ENCODE measurements at regions not wholly inside any gene's neighbourhood (a gene's known extent, or its start where the extent isn't known, plus 50 kb on each side); places are given as distances from the start of the nearest gene placed in this dataset.

DNA sequence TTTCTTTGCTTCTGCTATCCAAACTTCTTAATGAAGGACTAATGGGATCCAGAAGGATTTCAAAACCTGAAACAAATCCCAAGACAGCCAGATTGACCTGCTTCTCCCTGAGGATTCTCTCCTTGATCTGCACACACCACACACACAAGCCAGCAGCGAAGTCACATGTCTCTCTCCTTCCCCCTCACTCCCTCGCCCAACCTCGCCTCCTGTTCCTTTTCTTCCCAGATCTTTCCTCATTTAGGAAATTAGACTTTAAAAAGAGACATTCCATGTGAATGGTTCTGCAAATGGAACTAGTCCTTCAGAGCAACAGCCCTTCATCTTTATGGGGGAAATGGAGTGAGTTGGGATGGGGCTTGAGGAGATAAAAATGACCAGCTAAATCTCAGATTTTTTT, 639.1 kb upstream of the SETBP1 start:
- FAIRE-seq (no peak), DNase-seq (ENCODE audit: insufficient read length, low spot score) (no peak)
- TF ChIP-seq, protein P1, sequence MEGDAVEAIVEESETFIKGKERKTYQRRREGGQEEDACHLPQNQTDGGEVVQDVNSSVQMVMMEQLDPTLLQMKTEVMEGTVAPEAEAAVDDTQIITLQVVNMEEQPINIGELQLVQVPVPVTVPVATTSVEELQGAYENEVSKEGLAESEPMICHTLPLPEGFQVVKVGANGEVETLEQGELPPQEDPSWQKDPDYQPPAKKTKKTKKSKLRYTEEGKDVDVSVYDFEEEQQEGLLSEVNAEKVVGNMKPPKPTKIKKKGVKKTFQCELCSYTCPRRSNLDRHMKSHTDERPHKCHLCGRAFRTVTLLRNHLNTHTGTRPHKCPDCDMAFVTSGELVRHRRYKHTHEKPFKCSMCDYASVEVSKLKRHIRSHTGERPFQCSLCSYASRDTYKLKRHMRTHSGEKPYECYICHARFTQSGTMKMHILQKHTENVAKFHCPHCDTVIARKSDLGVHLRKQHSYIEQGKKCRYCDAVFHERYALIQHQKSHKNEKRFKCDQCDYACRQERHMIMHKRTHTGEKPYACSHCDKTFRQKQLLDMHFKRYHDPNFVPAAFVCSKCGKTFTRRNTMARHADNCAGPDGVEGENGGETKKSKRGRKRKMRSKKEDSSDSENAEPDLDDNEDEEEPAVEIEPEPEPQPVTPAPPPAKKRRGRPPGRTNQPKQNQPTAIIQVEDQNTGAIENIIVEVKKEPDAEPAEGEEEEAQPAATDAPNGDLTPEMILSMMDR (IDR thresholded peaks at IDR 0.05; ENCODE audit: insufficient read depth, missing control alignments), result no peak

DNA sequence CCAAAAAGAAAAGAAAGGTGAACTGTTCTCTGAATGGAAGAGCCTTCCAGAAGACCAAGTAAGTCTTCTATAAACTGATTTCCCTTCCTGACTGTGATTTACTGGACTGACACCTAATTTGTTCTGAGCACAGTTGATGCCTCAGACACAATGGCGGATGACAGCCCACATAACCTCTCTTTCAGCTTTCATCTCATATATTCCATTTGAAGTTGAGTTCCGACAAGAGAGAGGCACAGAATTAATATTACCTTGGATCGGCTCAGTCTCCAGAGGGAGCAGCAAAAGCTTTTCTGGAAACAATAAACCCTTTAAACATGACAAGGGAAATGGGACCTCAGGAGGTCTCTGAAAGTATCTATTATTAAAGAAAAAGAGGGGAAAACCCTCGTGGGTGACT, 638.7 kb upstream of the SETBP1 start:
- FAIRE-seq, result no peak
- DNase-seq (ENCODE audit: insufficient read length, low spot score), result no peak
- TF ChIP-seq, protein P1 (IDR thresholded peaks at IDR 0.05; ENCODE audit: insufficient read depth, missing control alignments), result no peak

DNA sequence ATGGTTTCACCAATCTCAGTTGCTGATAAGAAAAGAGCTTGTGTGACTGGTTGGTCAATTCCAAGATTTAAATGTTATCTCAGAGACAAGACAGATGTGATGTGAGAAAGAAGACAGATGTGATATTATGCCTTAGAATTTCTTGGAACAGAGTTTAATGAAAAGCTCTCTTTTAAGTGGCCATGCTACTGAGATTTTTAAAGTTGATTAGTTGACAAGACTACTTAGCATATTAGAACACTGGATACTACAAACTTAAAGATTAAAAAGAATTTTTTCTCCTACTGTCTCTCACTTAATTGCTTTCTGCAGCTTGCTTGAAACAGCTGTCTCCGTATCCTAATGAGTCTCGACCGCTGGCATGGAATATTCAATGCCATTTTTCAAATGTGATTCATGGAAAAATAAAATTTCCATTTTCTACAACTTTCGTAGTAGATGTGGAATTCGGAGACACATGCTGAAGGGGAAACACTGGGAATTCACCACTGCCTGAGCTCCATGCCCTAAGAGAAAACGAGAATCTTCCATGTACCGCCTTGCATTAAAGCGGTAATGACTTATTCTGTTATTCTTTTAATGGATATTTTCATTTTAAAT, 634.2 kb upstream of the SETBP1 start:
- DNase-seq (ENCODE audit: insufficient read length, low spot score) (no peak), FAIRE-seq (no peak)
- TF ChIP-seq, protein P1 (IDR thresholded peaks at IDR 0.05; ENCODE audit: insufficient read depth, missing control alignments), result no peak

DNA sequence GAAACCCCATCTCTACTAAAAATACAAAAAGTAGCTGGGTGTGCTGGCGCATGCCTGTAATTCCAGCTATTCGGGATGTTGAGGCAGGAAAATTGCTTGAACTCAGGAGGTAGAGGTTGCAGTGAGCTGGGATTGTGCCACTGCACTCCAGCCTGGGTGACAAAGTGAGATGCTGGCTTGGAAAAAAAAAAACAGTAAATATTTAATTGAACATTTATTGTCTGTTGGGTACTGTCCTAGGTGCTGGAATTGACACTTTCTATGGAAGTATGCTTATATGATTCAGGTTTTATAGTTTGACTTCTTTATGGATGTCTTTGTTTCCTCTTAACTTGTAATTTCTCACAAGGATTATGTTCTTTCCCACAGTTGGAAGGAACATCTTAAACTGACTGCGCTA, 633.1 kb upstream of the SETBP1 start:
- TF ChIP-seq, protein P1 (IDR thresholded peaks at IDR 0.05; ENCODE audit: insufficient read depth, missing control alignments), result no peak
- FAIRE-seq, result no peak
- DNase-seq (ENCODE audit: insufficient read length, low spot score), result no peak

DNA sequence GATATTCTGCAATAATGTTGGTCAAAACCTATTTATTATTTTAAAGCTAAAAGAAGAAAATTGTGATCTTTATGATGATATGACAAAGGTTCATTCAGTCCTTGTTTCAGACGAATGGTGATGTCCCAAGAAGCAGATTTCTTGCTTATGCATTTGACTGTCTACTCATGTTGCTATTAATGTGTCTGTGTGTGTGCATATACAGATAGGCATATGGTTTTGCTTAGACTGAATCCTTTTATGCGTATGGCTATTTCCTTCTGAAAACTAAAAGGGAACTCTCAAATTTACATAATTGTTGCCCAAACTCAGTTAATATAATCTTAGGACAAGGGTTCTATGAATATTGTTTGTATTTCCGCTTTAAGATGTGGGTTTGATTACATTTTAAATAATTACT, 632.3 kb upstream of the SETBP1 start:
- TF ChIP-seq, protein P1 (IDR thresholded peaks at IDR 0.05; ENCODE audit: insufficient read depth, missing control alignments), result no peak
- FAIRE-seq, result no peak
- DNase-seq (ENCODE audit: insufficient read length, low spot score), result no peak

DNA sequence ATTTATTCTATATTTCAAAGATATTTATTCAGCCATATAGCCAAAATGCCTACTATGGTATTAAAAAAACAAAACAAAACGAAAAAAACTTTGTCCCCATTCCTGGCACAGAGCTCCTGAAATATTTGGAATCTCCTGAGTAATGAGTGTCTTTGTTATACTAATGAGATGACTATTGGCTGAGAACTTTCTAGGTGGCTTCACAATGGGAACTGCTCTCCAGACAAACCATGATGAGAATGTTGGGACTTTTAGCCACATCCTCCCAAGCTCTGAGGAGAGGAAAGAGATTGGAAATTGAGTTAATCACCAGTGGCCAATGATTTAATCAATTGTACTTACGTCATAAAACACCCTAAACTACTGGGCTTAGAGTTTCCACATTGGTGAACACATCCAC, 631.8 kb upstream of the SETBP1 start:
- DNase-seq (ENCODE audit: insufficient read length, low spot score) (no peak), FAIRE-seq (no peak)

DNA sequence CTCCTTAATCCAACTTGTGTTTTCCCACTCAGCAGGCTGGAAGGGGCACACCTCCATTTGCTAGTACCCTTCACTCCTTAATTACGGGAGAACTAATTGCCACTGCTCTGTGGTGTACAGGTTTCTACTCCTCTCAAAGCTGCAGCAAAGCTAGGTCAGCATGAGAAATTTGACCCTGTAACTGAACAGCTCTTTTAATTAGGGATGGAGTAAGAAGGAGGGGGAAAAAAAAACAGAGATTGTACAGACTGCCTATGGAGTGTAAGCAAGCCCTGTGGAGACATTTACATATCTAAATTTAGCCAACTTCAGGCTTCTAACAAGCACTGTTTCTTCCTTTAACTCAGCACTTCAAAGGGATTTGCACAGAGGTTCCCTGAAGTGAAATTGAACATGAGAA, 629.7 kb upstream of the SETBP1 start:
- TF ChIP-seq, protein P1 (IDR thresholded peaks at IDR 0.05; ENCODE audit: insufficient read depth, missing control alignments), result no peak
- FAIRE-seq, result no peak
- no peak for DNase-seq (ENCODE audit: insufficient read length, low spot score)

More for the DNA sequence above, 631.8 kb upstream of the SETBP1 start:
- TF ChIP-seq, protein P1 (IDR thresholded peaks at IDR 0.05; ENCODE audit: insufficient read depth, missing control alignments), result no peak

Measured in D721Med (cell line).